ENCODE measurements at regions not wholly inside any gene's neighbourhood (a gene's known extent, or its start where the extent isn't known, plus 50 kb on each side); places are given as distances from the start of the nearest gene placed in this dataset.

DNA sequence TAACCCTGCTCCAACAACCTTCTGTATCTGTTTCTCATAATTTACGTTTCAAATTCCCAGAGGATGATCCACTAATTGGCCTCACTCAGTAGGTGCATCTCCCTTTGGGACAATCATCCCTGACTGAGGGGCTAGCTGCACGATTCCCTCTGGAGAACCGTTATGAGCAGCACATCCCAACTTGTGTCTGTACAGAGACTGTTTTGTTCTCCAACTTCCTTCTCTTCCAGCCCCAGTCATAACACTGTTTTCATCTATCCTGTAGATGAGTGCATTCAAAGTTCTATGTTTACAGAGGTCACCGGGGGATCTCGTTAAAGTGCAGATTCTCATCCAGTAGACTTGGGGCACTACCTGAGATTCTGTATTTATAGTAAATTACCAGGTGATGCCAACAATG, 187.2 kb downstream of the REEP3 start:
- no peak for DNase-seq (ENCODE audit: low read depth, low spot score)

DNA sequence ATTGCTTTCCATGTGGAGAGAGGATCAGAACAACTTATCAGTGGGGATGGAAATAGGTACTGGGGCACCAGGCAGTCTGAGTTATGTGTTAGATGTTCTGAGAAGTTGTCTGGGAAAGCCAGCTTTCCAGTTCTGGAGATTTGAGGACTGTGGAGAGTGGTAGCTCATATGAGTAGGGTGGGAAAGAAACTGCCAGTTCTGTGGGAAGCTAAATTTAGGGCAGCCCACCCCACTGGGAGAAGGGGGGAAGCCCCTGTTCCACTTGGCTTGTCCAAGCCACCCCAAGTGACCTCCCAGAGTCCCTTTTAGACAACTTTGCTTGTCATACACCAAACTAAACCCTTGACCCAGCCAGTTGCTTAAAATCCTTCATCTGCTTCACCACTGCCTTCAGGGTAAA, 189.5 kb downstream of the REEP3 start:
- no peak for DNase-seq (ENCODE audit: low read depth, low spot score)

DNA sequence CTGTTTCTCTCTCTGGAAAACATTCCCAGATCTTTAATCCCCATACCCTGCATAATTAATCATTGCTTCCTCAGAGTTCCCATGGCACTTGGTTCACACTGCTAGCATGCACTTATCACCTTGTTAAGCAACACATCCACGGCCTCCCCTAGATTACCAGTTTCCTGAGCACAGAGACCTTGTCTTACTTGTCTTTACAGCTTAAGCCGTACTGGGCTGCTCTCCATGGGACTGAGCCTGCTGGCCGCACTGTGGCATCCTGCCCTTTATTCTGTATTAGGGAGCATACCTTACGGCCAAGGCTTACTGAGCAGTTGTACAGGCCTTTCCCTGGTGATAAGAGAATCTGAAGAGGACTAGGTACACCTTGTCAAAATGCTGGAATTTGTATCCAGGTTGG, 190.2 kb downstream of the REEP3 start:
- no peak for DNase-seq (ENCODE audit: low read depth, low spot score)

DNA sequence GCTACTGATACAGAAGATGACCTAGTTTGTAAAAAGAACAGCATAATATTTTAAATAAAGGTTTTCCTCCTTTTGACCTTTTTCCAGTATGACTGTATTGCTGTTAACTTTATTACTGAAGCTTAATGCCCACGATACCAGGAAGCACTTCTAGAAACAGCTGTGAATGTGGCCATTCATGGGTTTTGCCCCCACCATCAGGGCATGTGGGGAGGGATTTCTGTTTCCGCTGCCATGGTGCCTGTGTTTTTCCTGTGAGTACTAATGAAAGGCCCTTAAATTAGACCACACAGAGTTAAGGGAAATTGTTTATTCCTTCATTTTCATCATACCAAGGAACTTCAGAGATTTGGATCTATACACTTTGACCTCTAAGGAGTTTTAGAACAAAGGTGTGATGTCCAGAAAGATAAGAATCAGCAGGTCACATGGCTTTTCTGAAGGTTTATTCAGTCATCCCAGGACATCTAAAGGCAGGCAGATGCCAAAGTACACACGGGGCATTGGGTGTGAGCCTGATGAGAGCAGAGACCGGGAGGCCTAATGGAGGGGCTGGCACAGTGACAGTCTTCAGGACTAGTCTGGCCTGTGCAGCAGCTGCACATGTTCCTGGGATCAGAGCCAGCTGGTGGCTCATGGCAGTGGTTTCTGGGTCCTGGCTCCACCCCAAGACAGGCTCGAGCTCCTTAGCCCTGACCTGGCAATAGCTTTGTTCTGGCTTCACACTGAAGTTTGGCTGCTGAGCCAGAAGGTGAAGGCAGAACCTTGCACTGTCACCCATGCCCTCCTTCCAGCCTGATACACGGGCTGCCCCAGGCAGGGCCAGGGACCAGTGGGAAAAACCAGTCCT, 190.9 kb downstream of the REEP3 start:
- DNase-seq (ENCODE audit: low read depth, low spot score): no peak

DNA sequence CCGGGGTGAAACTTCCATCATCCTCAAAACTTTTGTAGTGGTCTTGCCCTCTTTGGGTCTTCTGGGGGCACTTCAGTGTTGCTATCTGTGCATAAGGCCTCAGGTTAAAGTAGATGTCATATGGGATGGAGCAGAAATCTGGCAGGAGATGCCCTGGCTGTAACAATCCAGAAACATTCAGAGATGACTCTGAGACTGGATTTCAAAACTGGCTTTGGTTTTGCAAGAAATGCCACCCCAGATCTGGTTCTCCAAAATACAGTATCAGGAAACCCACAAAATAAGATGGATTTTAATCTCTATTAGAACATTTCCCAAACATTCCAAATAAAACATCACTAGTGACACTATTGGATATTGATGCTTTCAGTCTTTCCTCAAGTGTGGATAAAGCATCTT, 191.5 kb downstream of the REEP3 start:
- no peak for DNase-seq (ENCODE audit: low read depth, low spot score)

DNA sequence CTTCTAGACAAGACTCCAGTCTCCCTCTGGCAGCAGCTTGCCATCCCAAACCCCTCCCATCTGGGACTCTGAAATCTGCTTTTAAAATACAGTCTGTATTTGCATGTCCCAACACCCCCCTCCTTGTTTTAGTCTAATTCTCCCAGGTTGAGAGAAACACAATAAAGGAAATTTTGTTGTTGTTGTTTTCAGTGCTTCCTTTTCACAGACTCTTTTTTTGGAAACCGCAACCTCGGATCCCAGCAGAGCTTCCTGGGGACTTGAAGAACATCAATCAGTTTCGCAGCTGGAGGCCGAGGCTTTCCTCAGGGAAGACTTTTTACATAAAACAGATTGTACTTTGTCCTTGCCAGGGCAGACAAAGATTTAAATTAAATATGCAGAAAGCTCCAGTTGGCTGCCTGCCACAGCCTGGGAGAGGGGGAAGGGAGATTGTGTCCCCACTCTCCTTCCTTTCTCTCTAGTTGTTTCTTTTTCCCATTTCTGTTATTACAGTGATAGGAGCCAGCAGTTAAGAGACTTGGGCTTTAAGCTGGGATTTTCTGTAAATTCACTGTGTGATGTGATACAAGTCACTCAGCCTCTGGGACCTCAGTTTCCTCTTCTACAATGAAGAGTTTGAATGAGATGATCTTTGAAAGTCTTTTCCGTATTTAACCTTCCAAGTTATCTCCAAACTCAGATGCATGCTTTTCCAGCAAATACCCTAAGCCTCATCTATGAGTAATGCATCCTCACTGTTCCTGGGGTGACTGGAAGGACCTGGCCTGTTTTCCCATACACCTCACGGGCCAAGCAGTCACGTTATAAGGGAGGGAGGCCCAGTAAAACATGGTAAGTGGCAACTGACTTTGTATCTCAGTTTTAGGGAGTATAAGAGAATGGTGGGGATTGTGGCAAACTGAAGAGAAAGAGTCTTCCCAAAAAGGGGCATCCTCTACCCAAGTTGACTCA, 192.3 kb downstream of the REEP3 start:
- peak; percentile 100 for DNase-seq (ENCODE audit: low read depth, low spot score)

DNA sequence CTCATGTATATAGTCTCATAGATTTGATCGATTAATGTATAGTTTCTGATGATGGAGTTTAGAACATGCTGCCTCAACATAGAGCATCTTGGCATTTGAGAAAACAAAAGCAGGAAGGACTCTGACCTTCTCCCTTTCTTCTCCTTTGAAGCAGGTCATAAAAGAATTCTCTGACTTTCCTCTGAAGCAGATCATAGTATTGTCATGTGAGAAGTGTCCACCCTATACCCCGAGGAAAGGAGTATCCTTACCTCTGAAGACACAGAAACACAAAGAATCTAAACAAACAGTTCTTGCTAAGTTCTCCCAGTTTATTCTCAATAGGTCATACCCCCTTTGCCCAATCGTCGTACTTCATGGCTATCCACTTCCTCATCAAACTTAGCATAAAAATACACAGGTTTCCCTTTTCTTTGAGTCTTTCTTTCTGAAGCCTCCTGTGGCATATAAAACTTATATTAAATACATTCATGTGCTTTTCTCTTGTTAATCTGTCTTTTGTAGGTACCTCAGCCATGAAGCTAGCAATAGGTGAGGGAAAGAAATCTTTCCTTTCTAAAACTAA, 194.9 kb downstream of the REEP3 start:
- DNase-seq (ENCODE audit: low read depth, low spot score): no peak

DNA sequence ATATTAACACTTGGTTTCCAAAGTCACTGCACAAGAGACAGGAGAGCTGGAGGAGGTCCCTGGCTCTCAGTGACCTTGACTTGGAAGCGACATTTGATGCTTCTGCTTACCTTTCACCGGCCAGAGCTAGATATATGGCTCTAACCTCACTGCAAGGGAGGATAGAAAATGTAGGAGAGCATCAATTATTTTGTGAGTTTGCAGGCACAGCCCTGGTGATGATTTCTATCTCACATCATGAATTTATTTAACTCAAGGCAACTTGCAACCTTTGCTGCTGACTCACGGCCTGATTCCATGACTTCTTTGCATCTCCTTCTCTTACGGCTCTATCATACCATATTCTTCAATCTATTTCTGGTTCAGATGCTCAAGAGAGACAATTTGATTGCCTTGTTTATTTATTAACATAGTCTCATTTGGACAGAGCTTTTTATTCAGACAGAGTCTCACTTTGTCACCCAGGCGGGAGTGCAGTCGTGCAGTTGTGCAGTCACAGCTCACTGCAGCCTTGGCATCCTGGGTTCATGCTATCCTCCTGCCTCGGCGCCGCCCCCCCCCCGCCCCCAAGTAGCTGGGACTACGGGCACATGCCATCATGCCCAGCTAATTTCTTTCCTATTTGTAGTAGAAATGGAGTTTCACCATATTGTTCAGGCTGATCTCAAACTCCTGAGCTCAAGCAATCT, 196.0 kb downstream of the REEP3 start:
- DNase-seq (ENCODE audit: low read depth, low spot score): no peak

DNA sequence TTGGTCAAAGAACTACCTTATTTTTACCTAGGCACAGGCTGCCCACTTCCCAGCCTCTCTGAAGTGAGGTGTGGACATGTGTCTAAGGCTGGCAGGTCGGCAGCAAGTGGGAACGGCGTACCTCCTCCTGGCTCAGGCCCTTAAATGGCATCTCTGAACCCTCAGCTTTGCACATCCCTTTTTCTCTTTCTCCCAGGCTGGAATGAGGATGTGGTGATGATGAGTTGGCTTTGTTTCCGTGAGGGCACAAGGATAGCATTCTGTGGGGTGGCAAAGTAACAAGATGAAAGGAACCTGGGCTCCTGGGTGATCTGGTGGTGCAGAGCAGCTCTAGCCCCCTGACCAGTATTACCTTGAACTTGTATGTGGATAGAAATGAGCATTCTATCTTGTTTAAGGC, 196.8 kb downstream of the REEP3 start:
- DNase-seq (ENCODE audit: low read depth, low spot score): no peak

DNA sequence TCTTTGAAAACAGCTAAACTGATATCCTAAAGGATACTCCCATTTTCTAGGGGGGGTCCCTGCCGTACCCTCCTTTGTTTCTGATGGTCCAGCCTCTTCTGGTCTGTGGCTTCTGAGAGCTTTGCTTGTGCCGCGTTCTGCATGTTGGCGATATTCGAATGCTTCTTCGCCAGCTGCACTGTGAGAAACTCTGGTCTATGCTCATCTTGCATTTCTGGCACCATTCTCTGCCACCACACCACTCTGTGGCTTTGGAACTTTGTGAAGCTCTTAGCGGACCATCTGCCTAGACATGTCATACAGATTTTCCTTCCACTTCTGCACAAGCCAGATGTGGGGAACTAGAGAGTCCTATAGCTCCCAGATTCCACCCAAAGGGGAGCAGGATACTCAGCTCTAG, 197.2 kb downstream of the REEP3 start:
- no peak for DNase-seq (ENCODE audit: low read depth, low spot score)

DNA sequence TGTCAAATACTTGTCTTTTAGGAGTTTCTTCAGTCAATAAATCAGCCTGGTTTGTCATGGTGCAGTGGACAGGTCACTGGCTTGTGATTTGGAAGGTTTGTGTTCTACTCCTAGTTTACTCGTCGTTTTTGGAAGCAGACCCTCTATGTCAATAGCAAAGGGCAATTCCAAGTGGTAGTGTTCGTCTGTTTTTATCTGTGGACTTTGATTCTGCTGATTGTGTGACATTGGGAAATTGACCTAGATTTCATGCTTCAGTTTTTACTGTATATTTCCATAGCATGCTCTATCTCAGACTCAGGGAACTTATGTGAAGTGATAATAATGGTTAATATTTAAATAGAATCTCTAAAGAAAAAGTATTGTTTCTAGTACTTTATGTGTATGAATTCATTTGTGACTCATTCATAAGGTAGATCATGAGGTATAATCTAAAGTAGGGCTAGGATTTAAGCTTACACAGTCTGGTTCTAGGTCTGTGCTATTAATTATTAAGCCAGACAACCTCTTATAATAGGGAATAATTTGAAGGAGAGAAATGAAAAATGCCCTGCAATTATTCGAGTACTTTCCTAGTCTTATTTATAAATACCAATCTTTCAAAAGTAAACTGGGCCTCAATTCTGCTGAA, 198.1 kb downstream of the REEP3 start:
- DNase-seq (ENCODE audit: low read depth, low spot score): no peak

DNA sequence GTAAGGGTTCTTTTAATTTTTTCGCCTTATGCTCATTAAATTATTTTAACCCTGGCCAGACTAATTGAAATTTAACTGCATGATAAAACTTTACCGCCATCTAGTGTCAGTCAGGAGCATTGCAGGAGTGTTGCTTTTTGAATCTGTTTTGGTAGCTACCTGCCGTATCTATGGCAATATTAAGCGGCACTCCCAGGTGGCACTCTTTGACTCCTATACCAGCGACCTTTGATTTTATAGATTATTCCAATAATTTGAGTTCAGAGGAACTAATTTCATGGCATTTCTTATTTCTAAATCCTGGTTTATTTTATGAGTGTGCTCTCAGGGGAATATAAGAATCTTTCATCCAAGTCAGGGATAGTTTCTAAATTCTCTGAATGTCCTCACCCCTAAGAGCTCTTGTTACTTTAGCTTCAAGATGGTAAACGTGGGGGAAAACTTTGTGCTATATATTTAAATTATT, 198.9 kb downstream of the REEP3 start:
- no peak for DNase-seq (ENCODE audit: low read depth, low spot score)

DNA sequence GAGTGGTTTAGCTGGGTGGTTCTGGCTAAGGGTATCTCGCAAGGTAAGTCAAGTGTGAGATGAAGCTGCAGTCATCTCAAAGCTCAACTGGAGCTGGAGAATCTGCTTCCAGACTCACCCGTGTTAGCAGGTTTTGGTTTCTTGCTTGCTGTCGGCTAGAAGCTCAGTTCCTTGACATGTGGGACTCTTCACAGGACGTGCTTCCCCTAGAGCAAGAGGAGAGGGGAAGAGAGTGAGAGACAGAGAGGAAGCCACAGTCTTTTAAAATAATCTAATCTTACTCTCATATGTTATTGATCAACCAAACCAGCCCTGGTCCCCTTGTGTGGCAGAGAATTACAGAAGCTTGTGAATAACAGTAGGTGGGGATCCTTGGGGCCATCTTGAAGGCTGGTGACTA, 199.5 kb downstream of the REEP3 start:
- DNase-seq (ENCODE audit: low read depth, low spot score): no peak

DNA sequence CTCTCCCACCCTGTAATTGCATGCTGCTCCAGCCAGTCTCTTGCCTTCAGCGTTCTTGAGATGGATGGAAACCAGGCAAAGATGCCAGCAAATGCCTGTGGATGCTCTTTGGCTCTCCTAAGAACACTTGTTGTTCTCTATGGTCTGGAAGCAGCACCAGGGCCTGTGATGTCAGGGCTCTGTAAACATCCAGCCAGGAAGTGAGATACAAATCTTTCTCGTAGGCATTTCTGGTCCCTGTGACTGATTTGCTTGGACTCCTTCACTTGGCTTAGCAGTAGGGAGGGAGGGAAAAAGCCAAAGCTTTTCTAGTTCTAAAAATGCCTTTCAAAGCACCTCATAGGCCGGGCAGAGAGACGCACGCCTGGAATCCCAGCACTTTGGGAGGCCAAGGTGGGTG, 201.3 kb downstream of the REEP3 start:
- no peak for DNase-seq (ENCODE audit: low read depth, low spot score)

DNA sequence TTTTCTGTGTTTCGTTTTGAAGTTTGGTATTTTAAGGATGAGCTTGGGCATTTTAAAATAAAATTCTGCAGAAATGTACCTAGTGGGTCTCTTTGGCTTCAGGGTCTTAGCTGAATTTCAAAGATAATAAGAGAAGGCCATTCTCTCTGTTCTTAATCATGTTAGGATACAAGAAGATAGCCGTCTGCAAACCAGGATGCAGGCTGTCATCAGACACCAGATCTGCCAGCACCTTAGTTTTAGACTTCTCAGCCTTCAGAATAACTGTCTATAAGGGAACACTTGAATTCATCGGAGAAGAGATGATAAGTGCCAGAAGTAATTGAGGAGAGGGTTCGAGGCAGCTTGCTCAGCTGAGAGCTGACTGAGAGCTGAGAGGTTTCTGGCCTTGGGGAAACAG, 202.1 kb downstream of the REEP3 start:
- DNase-seq (ENCODE audit: low read depth, low spot score): no peak

DNA sequence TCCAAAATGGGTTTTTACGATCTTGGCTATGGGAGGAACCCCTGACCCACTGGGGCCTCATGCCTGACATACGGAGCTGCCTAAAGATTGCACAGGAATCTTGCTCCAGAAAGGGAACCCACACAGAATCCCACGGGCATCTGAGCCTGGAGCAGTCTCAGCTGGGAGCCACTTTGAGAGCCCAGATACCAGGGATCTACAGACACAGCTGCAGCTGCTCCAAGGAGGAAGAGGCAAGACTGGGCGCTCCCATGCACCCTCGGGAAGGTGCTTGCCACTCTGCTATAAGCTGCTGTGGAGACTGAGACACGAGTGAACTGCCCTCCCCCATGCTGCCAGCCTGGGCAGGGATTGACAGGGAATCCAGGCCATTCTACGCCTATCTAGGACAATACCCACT, 202.5 kb downstream of the REEP3 start:
- no peak for DNase-seq (ENCODE audit: low read depth, low spot score)

DNA sequence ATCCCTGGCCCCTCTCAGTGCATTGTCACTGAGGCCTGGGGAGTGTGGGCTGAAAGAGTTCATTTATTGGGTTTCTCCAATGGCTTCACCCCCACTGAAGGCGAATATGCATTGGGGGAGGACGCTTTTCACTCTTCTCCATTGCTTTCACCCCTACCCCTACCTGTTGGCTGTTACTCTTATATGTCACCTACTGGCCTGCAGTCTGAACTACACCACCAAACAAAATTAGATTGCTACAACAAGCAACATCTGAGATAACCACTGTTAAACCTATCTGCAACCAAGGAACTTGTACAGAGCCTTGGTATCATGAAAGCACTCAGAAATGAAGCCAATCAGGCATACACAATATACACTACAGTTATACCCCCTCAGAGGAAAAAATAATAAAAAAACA, 203.7 kb downstream of the REEP3 start:
- no peak for DNase-seq (ENCODE audit: low read depth, low spot score)

DNA sequence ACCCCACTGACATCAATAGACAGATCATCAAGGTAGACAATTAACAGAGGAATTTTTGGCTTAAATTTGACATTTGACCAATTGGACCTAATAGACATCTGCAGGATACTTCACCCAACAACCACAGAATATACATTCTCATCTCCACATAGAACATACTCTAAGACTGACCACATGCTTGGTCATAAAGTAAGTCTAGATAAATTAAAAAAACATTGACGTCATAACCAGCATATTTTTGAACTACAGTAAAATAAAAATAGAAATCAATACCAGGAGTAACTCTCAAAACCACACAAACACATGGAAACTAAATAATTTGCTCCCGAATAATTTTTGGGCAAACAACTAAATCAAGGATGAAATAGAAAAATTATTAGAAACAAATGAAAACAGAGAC, 205.7 kb downstream of the REEP3 start:
- DNase-seq (ENCODE audit: low read depth, low spot score): no peak

DNA sequence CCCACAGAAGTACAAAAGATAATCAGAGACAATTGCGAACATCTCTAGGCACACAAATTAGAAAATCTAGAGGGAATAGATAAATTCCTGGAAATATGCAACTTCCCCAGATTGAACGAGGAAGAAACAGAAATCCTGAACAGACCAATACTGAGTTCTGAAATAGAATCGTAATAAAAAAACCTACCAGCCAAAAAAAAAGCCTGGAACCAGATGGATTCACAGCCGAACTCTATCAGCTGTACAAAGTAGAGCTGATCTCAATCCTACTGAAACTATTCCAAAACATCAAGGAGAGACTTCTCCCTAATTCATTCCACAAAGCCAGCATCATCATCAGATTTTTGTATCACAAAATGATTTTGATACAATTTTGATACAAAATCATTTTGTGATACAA, 206.4 kb downstream of the REEP3 start:
- DNase-seq (ENCODE audit: low read depth, low spot score): no peak

DNA sequence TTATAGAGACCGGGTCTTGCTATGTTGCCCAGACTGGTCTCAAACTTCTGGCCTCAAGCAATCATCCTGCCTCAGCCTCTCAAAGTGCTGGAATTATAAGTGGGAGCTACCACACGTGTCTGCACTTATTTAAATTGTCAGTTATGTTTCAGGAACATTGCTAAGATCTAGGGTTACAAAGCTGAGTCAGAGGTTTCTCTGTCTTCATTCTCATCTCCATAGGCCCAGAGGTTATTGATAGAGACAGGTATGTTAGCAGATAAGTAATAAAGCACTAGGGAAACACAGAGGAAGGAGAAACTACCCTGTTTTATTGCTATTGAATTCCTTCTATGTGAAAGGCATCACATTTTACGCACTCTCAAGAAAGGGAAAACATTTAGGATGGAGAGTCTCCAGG, 214.1 kb downstream of the REEP3 start:
- DNase-seq (ENCODE audit: low read depth, low spot score): no peak

DNA sequence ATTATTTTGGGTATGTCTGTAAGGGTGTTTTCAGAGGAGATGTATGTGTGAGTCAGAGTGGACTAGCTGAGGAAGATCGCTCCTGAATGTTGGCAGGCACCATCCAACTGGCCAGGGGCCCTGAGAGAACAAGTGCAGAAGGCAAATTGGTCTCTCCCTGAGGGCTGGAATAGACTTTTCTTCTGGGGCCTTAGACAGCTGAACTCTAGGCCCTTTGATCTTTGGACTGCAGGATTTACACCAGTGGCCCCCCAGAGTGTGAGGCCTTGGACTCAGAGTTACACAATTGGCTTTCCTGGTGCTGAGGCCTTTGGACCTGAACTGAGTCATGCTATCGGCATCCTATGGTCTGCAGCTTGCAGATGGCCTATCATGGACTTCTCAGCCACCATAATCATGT, 217.2 kb downstream of the REEP3 start:
- no peak for DNase-seq (ENCODE audit: low read depth, low spot score)

Measured in iPS DF 19.7 (cell line).